Endothelial cell of umbilical vein (primary cell): ENCODE measurements at regions not wholly inside any gene's neighbourhood (a gene's known extent, or its start where the extent isn't known, plus 50 kb on each side); places are given as distances from the start of the nearest gene placed in this dataset.

Experiments
- BruUV-seq: library from RNA; stranded (reverse); fragments of 400-500 nt; replicated peaks from 2 replicates; lab custom pipeline; 2021; lab: Mats Ljungman, UMichigan
- CTCF ChIA-PET: fragments of 300-600, 350-600 bp; sonication (Branson Sonifier 250); formaldehyde crosslinking; loops from one replicate; lab custom pipeline; 2021; ENCODE audit warnings: antibody characterized with exemption, inconsistent platforms; lab: Charles Lee
- POLR2A ChIA-PET: fragments of 300-600, 350-600 bp; sonication (Branson Sonifier 250); formaldehyde crosslinking; loops from one replicate; lab custom pipeline; 2021; ENCODE audit warnings: antibody characterized with exemption, inconsistent platforms; lab: Charles Lee
- DNase-seq: peaks from one replicate; pipeline ENCODE4 v3.0.0-alpha.2; 2011; ENCODE audit warnings: low read depth, low spot score
- FAIRE-seq: peaks from 2 replicates; lab custom pipeline; 2011; peaks lifted over from hg19 to GRCh38; lab: Jason Lieb, UNC
- H2AFZ ChIP-seq: 2 replicates; pipeline ENCODE4 v1.6.0; 2012; ENCODE audit warnings: low read depth, low read length, control low read depth, inconsistent platforms
- H3K27ac ChIP-seq: 2 replicates; pipeline ENCODE4 v1.5.1; 2011; ENCODE audit warnings: low read depth, mild to moderate bottlenecking, control low read depth, low read length, moderate library complexity; ENCODE audit not compliant: insufficient read depth
- H3K27me3 ChIP-seq, 2 experiments: 2 replicates each; pipeline versions ENCODE4 v1.6.0 to v1.6.1; 2011; ENCODE audit warnings: low read length in 2 of 2, mixed read lengths in 1 of 2; ENCODE audit not compliant: control insufficient read depth in 2 of 2, insufficient read depth in 2 of 2
- H3K36me3 ChIP-seq, 2 experiments: 2 replicates in 1 of 2; 3 replicates in 1 of 2; pipeline ENCODE4 v1.5.1; 2011; ENCODE audit warnings: low read length in 2 of 2, mild to moderate bottlenecking in 1 of 2, moderate library complexity in 1 of 2; ENCODE audit not compliant: control insufficient read depth in 2 of 2, insufficient read depth in 2 of 2; ENCODE audit errors: extremely low read depth in 1 of 2
- H3K4me1 ChIP-seq: 3 replicates; pipeline ENCODE4 v1.5.1; 2011; ENCODE audit warnings: mild to moderate bottlenecking, low read length; ENCODE audit not compliant: control insufficient read depth, insufficient read depth; ENCODE audit errors: extremely low read depth
- H3K4me2 ChIP-seq: 2 replicates; pipeline ENCODE4 v1.6.1; 2011; ENCODE audit warnings: low read length, control low read depth, mixed read lengths; ENCODE audit not compliant: insufficient read depth
- H3K4me3 ChIP-seq, 3 experiments: fragments of 200-600 bp in 1 of 3; sonication (generic), shearing (Covaris generic) in 1 of 3; replicated peaks in 1 of 3; 2 replicates each; pipeline ENCODE4 v1.5.1; 2011 to 2016; ENCODE audit warnings: control low read depth in 3 of 3, low read length in 3 of 3, mild to moderate bottlenecking in 2 of 3, inconsistent platforms in 1 of 3, low read depth in 1 of 3, moderate library complexity in 1 of 3; ENCODE audit not compliant: insufficient read depth in 1 of 3
- H3K79me2 ChIP-seq: 2 replicates; pipeline ENCODE4 v1.6.0; 2012; ENCODE audit warnings: low read length, inconsistent platforms; ENCODE audit not compliant: control insufficient read depth, insufficient read depth
- H3K9ac ChIP-seq: replicated peaks from 2 replicates; pipeline ENCODE3; 2011; ENCODE audit warnings: low read length, control low read depth; ENCODE audit not compliant: insufficient read depth; ENCODE audit errors: extremely low read depth
- H3K9me1 ChIP-seq: replicated peaks from 3 replicates; pipeline ENCODE4 v1.6.0; 2011; ENCODE audit warnings: mild to moderate bottlenecking, low read length; ENCODE audit not compliant: control insufficient read depth, insufficient read depth; ENCODE audit errors: extremely low read depth
- H3K9me3 ChIP-seq: replicated peaks from 2 replicates; pipeline ENCODE4 v1.5.1; 2012; ENCODE audit warnings: low read length, inconsistent platforms; ENCODE audit not compliant: control insufficient read depth, insufficient read depth
- H4K20me1 ChIP-seq: replicated peaks from 2 replicates; pipeline ENCODE3; 2011; ENCODE audit warnings: mild to moderate bottlenecking, low read length; ENCODE audit not compliant: control insufficient read depth, insufficient read depth; ENCODE audit errors: extremely low read depth
- CTCF ChIP-seq, 2 donors: IDR thresholded peaks; 1 replicate in 1 of 2; 2 replicates in 1 of 2; pipeline ENCODE4 v1.5.1; 2011; ENCODE audit warnings: low read length in 2 of 2, mild to moderate bottlenecking in 2 of 2, moderate library complexity in 2 of 2, control low read depth in 1 of 2, inconsistent platforms in 1 of 2, low read depth in 1 of 2; ENCODE audit not compliant: insufficient read depth in 1 of 2; ENCODE audit errors: extremely low read depth in 1 of 2
- EZH2 ChIP-seq: IDR thresholded peaks from 2 replicates; pipeline ENCODE4 v1.6.1; 2012; ENCODE audit warnings: borderline replicate concordance, low read depth, mild to moderate bottlenecking, moderate library complexity, low read length, inconsistent platforms; ENCODE audit not compliant: severe bottlenecking
- FOS ChIP-seq: IDR thresholded peaks from 2 replicates; pipeline ENCODE4 v1.6.1; 2011; ENCODE audit warnings: mild to moderate bottlenecking, low read length, moderate library complexity, borderline replicate concordance; ENCODE audit not compliant: insufficient read depth
- GATA2 ChIP-seq: IDR thresholded peaks from 2 replicates; pipeline ENCODE4 v1.7.0; 2011; ENCODE audit warnings: low read depth, mild to moderate bottlenecking, moderate library complexity, mixed read lengths, low read length; ENCODE audit not compliant: insufficient read length, insufficient read depth
- JUN ChIP-seq: IDR thresholded peaks from 2 replicates; pipeline ENCODE4 v1.6.1; 2011; ENCODE audit warnings: borderline replicate concordance, low read depth; ENCODE audit not compliant: insufficient read length, insufficient read depth
- MAX ChIP-seq: IDR thresholded peaks from 2 replicates; pipeline ENCODE4 v1.6.1; 2011; ENCODE audit not compliant: insufficient read depth, insufficient read length
- MYC ChIP-seq: IDR thresholded peaks from one replicate; pipeline ENCODE4 v1.6.1; 2011; ENCODE audit warnings: mild to moderate bottlenecking, low read depth, low read length
- POLR2A ChIP-seq: IDR thresholded peaks from 2 replicates; pipeline ENCODE4 v1.6.1; 2012; ENCODE audit warnings: low read depth, mild to moderate bottlenecking, control low read depth, low read length
- POLR2AphosphoS5 ChIP-seq: IDR thresholded peaks from 2 replicates; pipeline ENCODE4 v1.6.1; 2012; ENCODE audit warnings: low read depth, mild to moderate bottlenecking, control low read depth, low read length, moderate library complexity; ENCODE audit not compliant: insufficient read depth
- dilution Hi-C: fragments of 300-500 bp; cut with MboI; formaldehyde crosslinking; loops from one replicate; pipeline ENCODE4 v1.15.0; 2019; ENCODE audit warnings: low sequenced_read_pairs; ENCODE audit not compliant: extremely low pct_ligation_motif_present
- intact Hi-C: fragments of 100-400 bp; cut with micrococcal nuclease; formaldehyde crosslinking; loops from one replicate; pipeline ENCODE4 v1.10.0; 2022

DNA sequence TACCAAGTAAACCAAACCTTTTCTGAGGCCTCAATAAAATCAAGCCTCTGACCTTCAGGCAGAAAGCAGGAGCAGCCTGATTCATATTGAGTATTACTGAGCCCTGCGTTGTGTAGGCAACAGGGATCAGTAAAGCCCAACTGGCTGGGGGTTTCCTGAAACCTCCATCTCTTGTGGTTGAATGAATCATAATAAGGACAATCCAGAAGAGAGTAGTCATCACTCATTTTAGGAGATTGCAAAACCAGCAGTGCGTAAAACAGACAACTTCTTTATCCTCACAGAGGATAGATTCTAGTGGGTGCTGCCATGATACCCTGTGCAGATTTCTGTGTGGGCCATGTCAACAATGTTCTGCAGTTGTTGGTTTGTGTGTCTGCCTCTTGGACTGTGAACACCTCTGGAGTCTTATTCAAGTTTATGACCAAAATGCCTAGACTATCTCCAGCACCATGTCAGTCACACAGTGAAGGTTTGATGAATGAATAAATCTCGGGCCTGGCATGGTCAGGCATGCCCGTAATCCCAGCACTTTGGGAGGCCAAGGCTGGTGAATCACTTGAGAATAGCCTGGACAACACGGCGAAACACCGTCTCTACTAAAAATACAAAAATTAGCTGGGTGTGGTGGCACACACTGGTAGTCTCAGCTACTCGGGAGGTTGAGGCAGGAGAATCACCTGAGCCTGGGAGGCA is 51.8 kb upstream of the RAB27B start:
- FAIRE-seq (peak; percentile 33), DNase-seq (peak; percentile 66)
- TF ChIP-seq JUN (peak; percentile 76), MYC (no peak), POLR2A (no peak), EZH2 (no peak), POLR2AphosphoS5 (peak; percentile 54), FOS (peak; percentile 95), MAX (no peak), CTCF (IDR thresholded peaks at IDR 0.05; ENCODE audit: extremely low read depth in 1 of 2, insufficient read depth in 1 of 2, low read depth in 1 of 2, low read length in 2 of 2) (no peak), GATA2 (peak; percentile 68)
- Histone ChIP-seq H3K79me2 (no peaks in the 10 kb centered on the region), H3K27me3 (no peaks in the 10 kb centered on the region), H3K9me3 (no peaks in the 10 kb centered on the region), H3K9me1 (no peaks in the 10 kb centered on the region), H4K20me1 (no peaks in the 10 kb centered on the region), H3K27ac (peak overlapping the region; percentile 88), H2AFZ (no peak overlapping the region), H3K4me1 (peaks cover 16% of the 10 kb centered on the region), H3K4me2 (peak overlapping the region; percentile 42), H3K4me3 (no peak overlapping the region), H3K36me3 (no peaks in the 10 kb centered on the region), H3K9ac (peak overlapping the region; percentile 68)
- intact Hi-C loops, result loop anchor here (1.0 kb wide), 1 partner anchor 30 kb away; no protein-coding TSS in a partner anchor
- dilution Hi-C loops, result no loop called here
- BruUV-seq, result no TSS peak
- CTCF ChIA-PET, result interaction anchor here (1.1 kb wide), 2 partner anchors 70 to 169 kb away, joined by 3 read pairs; no protein-coding TSS in a partner anchor
- POLR2A ChIA-PET, result no interaction called here
